ENCODE measurements at regions not wholly inside any gene's neighbourhood (a gene's known extent, or its start where the extent isn't known, plus 50 kb on each side); places are given as distances from the start of the nearest gene placed in this dataset.

DNA sequence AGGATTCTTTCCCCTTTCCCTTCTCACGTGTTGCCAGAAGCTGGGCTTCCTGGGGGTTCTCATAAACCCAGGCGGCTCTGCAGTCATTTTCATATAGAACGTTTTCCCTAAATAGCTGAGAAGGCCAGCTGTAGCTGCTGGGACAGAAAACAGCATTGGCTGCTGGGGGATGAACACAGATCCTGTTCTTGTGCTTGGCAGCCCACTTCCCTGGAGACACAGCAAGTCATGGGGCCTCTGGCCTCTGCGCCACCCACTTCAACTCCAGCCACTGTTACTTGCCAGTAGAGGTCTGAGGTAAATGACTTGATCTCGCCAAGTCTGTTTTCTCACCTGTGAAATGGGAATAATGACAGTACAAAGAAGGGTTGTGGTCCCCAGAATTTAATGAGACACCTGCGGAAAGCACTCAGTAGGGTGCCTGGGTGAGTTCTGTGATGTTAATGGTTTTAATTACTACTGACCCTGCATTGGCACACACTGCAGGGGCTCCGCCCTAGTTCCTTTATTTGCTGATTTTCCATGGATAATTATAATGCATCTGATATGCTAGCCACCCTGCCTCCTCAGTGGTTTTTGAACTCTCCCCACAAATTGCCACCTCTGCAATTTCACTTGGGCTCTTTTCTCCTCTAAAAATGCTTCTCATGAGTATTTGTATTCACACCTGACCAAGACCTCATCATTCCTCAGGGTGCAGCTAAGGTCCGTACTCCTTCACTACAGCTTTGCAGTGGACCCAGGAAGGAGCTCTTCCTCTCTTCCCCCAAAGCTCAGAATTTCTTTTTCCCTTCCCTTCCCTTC lies 274.7 kb downstream of the RPLP1 start:
- TF ChIP-seq, protein P1, sequence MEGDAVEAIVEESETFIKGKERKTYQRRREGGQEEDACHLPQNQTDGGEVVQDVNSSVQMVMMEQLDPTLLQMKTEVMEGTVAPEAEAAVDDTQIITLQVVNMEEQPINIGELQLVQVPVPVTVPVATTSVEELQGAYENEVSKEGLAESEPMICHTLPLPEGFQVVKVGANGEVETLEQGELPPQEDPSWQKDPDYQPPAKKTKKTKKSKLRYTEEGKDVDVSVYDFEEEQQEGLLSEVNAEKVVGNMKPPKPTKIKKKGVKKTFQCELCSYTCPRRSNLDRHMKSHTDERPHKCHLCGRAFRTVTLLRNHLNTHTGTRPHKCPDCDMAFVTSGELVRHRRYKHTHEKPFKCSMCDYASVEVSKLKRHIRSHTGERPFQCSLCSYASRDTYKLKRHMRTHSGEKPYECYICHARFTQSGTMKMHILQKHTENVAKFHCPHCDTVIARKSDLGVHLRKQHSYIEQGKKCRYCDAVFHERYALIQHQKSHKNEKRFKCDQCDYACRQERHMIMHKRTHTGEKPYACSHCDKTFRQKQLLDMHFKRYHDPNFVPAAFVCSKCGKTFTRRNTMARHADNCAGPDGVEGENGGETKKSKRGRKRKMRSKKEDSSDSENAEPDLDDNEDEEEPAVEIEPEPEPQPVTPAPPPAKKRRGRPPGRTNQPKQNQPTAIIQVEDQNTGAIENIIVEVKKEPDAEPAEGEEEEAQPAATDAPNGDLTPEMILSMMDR (IDR thresholded peaks at IDR 0.05; ENCODE audit: low read depth, low read length, poor library complexity, severe bottlenecking) = no peak
- TF ChIP-seq EZH2phosphoT487 (IDR thresholded peaks at IDR 0.05; ENCODE audit: borderline replicate concordance, low read length) = no peak

Data from DOHH2 (cell line).